Prostate gland (tissue), 2 donors: ENCODE measurements at regions not wholly inside any gene's neighbourhood (a gene's known extent, or its start where the extent isn't known, plus 50 kb on each side); places are given as distances from the start of the nearest gene placed in this dataset.
"Not testable (repeated sequence)": the region's sequence is repeated elsewhere in the genome, so short reads cannot be mapped to it uniquely, and the experiment has no call there.

Source experiments
- CTCF ChIP-seq, 4 experiments: fragments of 200-600 bp in 2 of 4; fragments of 450-650 bp in 2 of 4; sonication (generic) in 2 of 4; IDR thresholded peaks; 1 replicate in 3 of 4; 2 replicates in 1 of 4; pipeline ENCODE4 v1.5.1; 2016 to 2019; ENCODE audit warnings: antibody characterized with exemption in 4 of 4, mild to moderate bottlenecking in 2 of 4, moderate library complexity in 2 of 4
- POLR2A ChIP-seq: fragments of 450-650 bp; IDR thresholded peaks from one replicate; pipeline ENCODE4 v1.6.1; 2016; ENCODE audit warnings: antibody characterized with exemption, mild to moderate bottlenecking
- POLR2AphosphoS5 ChIP-seq: sonication (generic); formaldehyde crosslinking; IDR thresholded peaks from one replicate; pipeline ENCODE4 v1.6.1; 2017; ENCODE audit warnings: antibody characterized with exemption

- TF ChIP-seq POLR2AphosphoS5; POLR2A; CTCF (IDR thresholded peaks at IDR 0.05): not testable (repeated sequence)
Observed at GRCh38 chr3:198155771-198156170, 195.8 kb downstream of the LMLN start.
